H9 (cell line): ENCODE measurements at regions not wholly inside any gene's neighbourhood (a gene's known extent, or its start where the extent isn't known, plus 50 kb on each side); places are given as distances from the start of the nearest gene placed in this dataset.

Experiments used
- DNase-seq: peaks from one replicate; pipeline ENCODE4 v3.0.0-alpha.2; 2017
- H2AFZ ChIP-seq: one replicate; pipeline ENCODE4 v1.6.1; 2013; ENCODE audit warnings: mild to moderate bottlenecking, low read length, control low read depth, moderate library complexity
- H2AK5ac ChIP-seq: 2 replicates; pipeline ENCODE4 v1.6.1; 2013; ENCODE audit warnings: low read length, control low read depth, mixed read lengths; ENCODE audit not compliant: insufficient read length
- H2BK120ac ChIP-seq: one replicate; pipeline ENCODE4 v1.6.1; 2013; ENCODE audit warnings: low read depth, mild to moderate bottlenecking, low read length, control low read depth, inconsistent platforms; ENCODE audit not compliant: poor library complexity, severe bottlenecking
- H2BK12ac ChIP-seq: 2 replicates; pipeline ENCODE4 v1.6.1; 2013; ENCODE audit warnings: low read length, control low read depth, mixed read lengths, low read depth; ENCODE audit not compliant: insufficient read length
- H2BK15ac ChIP-seq: 2 replicates; pipeline ENCODE4 v1.6.1; 2013; ENCODE audit warnings: low read depth, low read length, control low read depth
- H2BK20ac ChIP-seq: one replicate; pipeline ENCODE4 v1.6.1; 2013; ENCODE audit warnings: low read depth, mild to moderate bottlenecking, low read length, control low read depth, inconsistent platforms; ENCODE audit not compliant: poor library complexity, severe bottlenecking
- H2BK5ac ChIP-seq: 2 replicates; pipeline ENCODE4 v1.6.1; 2013; ENCODE audit warnings: low read length, control low read depth, mixed read lengths; ENCODE audit not compliant: insufficient read length
- H3K14ac ChIP-seq: 2 replicates; pipeline ENCODE4 v1.6.1; 2013; ENCODE audit warnings: low read length, control low read depth; ENCODE audit not compliant: insufficient read depth
- H3K18ac ChIP-seq: 2 replicates; pipeline ENCODE4 v1.6.1; 2013; ENCODE audit warnings: low read depth, mild to moderate bottlenecking, mixed read lengths, low read length, control low read depth; ENCODE audit not compliant: insufficient read length
- H3K23ac ChIP-seq: 2 replicates; pipeline ENCODE4 v1.6.1; 2013; ENCODE audit warnings: low read length, control low read depth, mixed read lengths, low read depth; ENCODE audit not compliant: insufficient read length
- H3K23me2 ChIP-seq: 2 replicates; pipeline ENCODE4 v1.6.1; 2013; ENCODE audit warnings: low read depth, mild to moderate bottlenecking, mixed read lengths, low read length, control low read depth; ENCODE audit not compliant: insufficient read length, poor library complexity, severe bottlenecking
- H3K27ac ChIP-seq: 2 replicates; pipeline ENCODE4 v1.5.1; 2013; ENCODE audit warnings: low read length, control low read depth, mixed read lengths, low read depth; ENCODE audit not compliant: insufficient read length
- H3K27me3 ChIP-seq: 2 replicates; pipeline ENCODE4 v1.6.1; 2013; ENCODE audit warnings: low read length, control low read depth, inconsistent platforms; ENCODE audit not compliant: insufficient read depth
- H3K4ac ChIP-seq: 2 replicates; pipeline ENCODE4 v1.6.1; 2013; ENCODE audit warnings: low read depth, mild to moderate bottlenecking, control low read depth, inconsistent platforms, low read length, moderate library complexity
- H3K4me1 ChIP-seq: 2 replicates; pipeline ENCODE4 v1.6.1; 2013; ENCODE audit warnings: low read length, control low read depth, inconsistent platforms; ENCODE audit not compliant: insufficient read depth
- H3K4me2 ChIP-seq: 2 replicates; pipeline ENCODE4 v1.6.1; 2013; ENCODE audit warnings: low read length, control low read depth, mixed read lengths; ENCODE audit not compliant: insufficient read length, insufficient read depth
- H3K56ac ChIP-seq: 2 replicates; pipeline ENCODE4 v1.6.1; 2013; ENCODE audit warnings: low read depth, mild to moderate bottlenecking, mixed read lengths, low read length, control low read depth; ENCODE audit not compliant: insufficient read length
- H3K79me1 ChIP-seq: 2 replicates; pipeline ENCODE4 v1.6.1; 2013; ENCODE audit warnings: low read depth, mild to moderate bottlenecking, moderate library complexity, low read length, control low read depth, inconsistent platforms; ENCODE audit not compliant: insufficient read depth, poor library complexity, severe bottlenecking
- H3K79me2 ChIP-seq: 2 replicates; pipeline ENCODE4 v1.6.1; 2013; ENCODE audit warnings: low read length, control low read depth, inconsistent platforms; ENCODE audit not compliant: insufficient read depth
- H3K9ac ChIP-seq: 2 replicates; pipeline ENCODE4 v1.6.1; 2013; ENCODE audit warnings: low read length, control low read depth, mixed read lengths; ENCODE audit not compliant: insufficient read length; ENCODE audit errors: extremely low read depth
- H3K9me3 ChIP-seq: one replicate; pipeline ENCODE4 v1.6.1; 2013; ENCODE audit warnings: low read depth, low read length, inconsistent platforms; ENCODE audit not compliant: control insufficient read depth
- H3T11ph ChIP-seq: one replicate; pipeline ENCODE4 v1.6.1; 2013; ENCODE audit warnings: mild to moderate bottlenecking, low read length, control low read depth, inconsistent platforms
- H4K20me1 ChIP-seq: one replicate; pipeline ENCODE4 v1.6.1; 2013; ENCODE audit not compliant: control insufficient read depth, insufficient read length, insufficient read depth
- H4K5ac ChIP-seq: 2 replicates; pipeline ENCODE4 v1.6.1; 2013; ENCODE audit warnings: low read depth, mild to moderate bottlenecking, mixed read lengths, low read length, control low read depth; ENCODE audit not compliant: insufficient read length
- H4K8ac ChIP-seq: replicated peaks from 2 replicates; pipeline ENCODE4 v1.6.1; 2013; ENCODE audit warnings: low read length, control low read depth, mixed read lengths, low read depth; ENCODE audit not compliant: insufficient read length
- H4K91ac ChIP-seq: 2 replicates; pipeline ENCODE4 v1.6.1; 2013; ENCODE audit warnings: low read depth, mild to moderate bottlenecking, moderate library complexity, mixed read lengths, low read length, control low read depth; ENCODE audit not compliant: insufficient read length
- H3K27ac Mint-ChIP-seq, 3 experiments: 2 replicates in 2 of 3; 3 replicates in 1 of 3; pipeline ENCODE4 v1.8.0; 2020 to 2021; ENCODE audit warnings: mixed read lengths in 3 of 3, mild to moderate bottlenecking in 1 of 3, moderate library complexity in 1 of 3
- H3K27me3 Mint-ChIP-seq: 2 replicates; pipeline ENCODE4 v1.8.0; 2021; ENCODE audit warnings: low read depth, mild to moderate bottlenecking, moderate library complexity, mixed read lengths
- H3K36me3 Mint-ChIP-seq, 3 experiments: 2 replicates in 2 of 3; 3 replicates in 1 of 3; pipeline ENCODE4 v1.8.0; 2020 to 2021; ENCODE audit warnings: low read depth in 3 of 3, mixed read lengths in 3 of 3; ENCODE audit not compliant: insufficient read depth in 1 of 3
- H3K4me1 Mint-ChIP-seq, 2 experiments: 2 replicates each; pipeline ENCODE4 v1.8.0; 2020; ENCODE audit warnings: mixed read lengths in 2 of 2
- H3K4me3 Mint-ChIP-seq, 2 experiments: 2 replicates in 1 of 2; 3 replicates in 1 of 2; pipeline ENCODE4 v1.8.0; 2020 to 2021; ENCODE audit warnings: mild to moderate bottlenecking in 2 of 2, mixed read lengths in 2 of 2, moderate library complexity in 1 of 2
- H3K9me3 Mint-ChIP-seq, 2 experiments: 2 replicates in 1 of 2; 3 replicates in 1 of 2; pipeline ENCODE4 v1.8.0; 2020; ENCODE audit warnings: mild to moderate bottlenecking in 2 of 2, mixed read lengths in 2 of 2, moderate library complexity in 1 of 2
- WGBS: extraction: QIAGEN DNeasy Blood & Tissue Kit; methylation state at CpG from one replicate; pipeline ENCODE4 v1.1.7; 2013; ENCODE audit warnings: missing lambda C conversion rate, low lambda C conversion rate, mixed read lengths; ENCODE audit not compliant: insufficient read length; ENCODE audit errors: extremely low coverage; 5-methylcytosine and 5-hydroxymethylcytosine counted together
- TF ChIP-seq, protein P1 (sequence below): fragments of 200-600 bp; sonication (generic); conservative IDR thresholded peaks from 3 replicates; pipeline ENCODE4 v1.8.0; 2021; ENCODE audit warnings: antibody characterized with exemption, mild to moderate bottlenecking

DNA sequence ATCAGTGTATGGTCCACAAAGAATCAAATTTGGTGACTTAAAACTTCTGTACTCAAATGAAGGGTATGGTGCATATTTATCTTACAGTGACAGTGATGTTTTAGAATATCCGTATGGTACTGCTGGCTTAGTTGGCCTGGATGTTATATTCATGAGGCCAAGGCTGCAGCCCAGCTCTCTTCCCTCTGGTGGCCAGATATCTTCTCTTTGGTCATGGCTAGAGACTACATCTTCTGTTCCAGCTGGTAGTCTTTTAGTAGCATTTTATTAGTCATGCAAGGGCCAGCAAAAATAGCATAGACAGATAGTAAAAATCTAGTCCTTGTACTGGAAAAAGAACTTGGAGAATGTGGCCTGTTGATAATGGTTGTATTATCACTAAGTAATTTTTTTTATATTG lies 124.0 kb upstream of the ROPN1 start:
- Histone ChIP-seq H3T11ph (no peak overlapping the region), H3K4me2 (no peak overlapping the region), H4K5ac (no peak overlapping the region), H3K18ac (no peak overlapping the region), H2BK15ac (no peak overlapping the region), H3K23me2 (no peaks in the 10 kb centered on the region), H3K56ac (no peak overlapping the region), H3K4ac (no peak overlapping the region), H4K20me1 (no peaks in the 10 kb centered on the region), H3K27me3 (no peaks in the 10 kb centered on the region), H3K23ac (no peak overlapping the region), H2BK5ac (no peak overlapping the region), H2AK5ac (no peak overlapping the region), H3K14ac (no peak overlapping the region), H2AFZ (no peak overlapping the region), H3K9me3 (no peaks in the 10 kb centered on the region), H3K9ac (no peak overlapping the region), H3K27ac (no peak overlapping the region), H3K79me1 (no peaks in the 10 kb centered on the region), H4K8ac (no peak overlapping the region), H3K79me2 (no peaks in the 10 kb centered on the region), H4K91ac (no peak overlapping the region), H2BK20ac (no peak overlapping the region), H2BK120ac (no peak overlapping the region), H2BK12ac (no peak overlapping the region), H3K4me1 (no peaks in the 10 kb centered on the region)
- WGBS: no CpG with 5 or more reads among the region's 1 CpG
- Mint-ChIP-seq H3K27ac (no peak overlapping the region), H3K9me3 (no peaks in the 10 kb centered on the region), H3K36me3 (no peaks in the 10 kb centered on the region), H3K4me3 (no peak overlapping the region), H3K27me3 (peaks cover 7% of the 10 kb centered on the region), H3K4me1 (peaks cover 13 to 18% of the 10 kb centered on the region in 2 experiments)
- no peak for DNase-seq
- TF ChIP-seq, protein P1, sequence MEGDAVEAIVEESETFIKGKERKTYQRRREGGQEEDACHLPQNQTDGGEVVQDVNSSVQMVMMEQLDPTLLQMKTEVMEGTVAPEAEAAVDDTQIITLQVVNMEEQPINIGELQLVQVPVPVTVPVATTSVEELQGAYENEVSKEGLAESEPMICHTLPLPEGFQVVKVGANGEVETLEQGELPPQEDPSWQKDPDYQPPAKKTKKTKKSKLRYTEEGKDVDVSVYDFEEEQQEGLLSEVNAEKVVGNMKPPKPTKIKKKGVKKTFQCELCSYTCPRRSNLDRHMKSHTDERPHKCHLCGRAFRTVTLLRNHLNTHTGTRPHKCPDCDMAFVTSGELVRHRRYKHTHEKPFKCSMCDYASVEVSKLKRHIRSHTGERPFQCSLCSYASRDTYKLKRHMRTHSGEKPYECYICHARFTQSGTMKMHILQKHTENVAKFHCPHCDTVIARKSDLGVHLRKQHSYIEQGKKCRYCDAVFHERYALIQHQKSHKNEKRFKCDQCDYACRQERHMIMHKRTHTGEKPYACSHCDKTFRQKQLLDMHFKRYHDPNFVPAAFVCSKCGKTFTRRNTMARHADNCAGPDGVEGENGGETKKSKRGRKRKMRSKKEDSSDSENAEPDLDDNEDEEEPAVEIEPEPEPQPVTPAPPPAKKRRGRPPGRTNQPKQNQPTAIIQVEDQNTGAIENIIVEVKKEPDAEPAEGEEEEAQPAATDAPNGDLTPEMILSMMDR: no peak
